Liver (tissue), 8 donors: ENCODE measurements at regions not wholly inside any gene's neighbourhood (a gene's known extent, or its start where the extent isn't known, plus 50 kb on each side); places are given as distances from the start of the nearest gene placed in this dataset.

Experiments used
- DNase-seq: peaks from one replicate; pipeline ENCODE4 v3.0.0-alpha.2; 2017; ENCODE audit warnings: low spot score
- H3K27ac ChIP-seq, 2 donors: one replicate each; pipeline ENCODE4 v1.7.0; 2013; ENCODE audit warnings: inconsistent platforms in 2 of 2, low read length in 2 of 2, control low read depth in 1 of 2, low read depth in 1 of 2, mild to moderate bottlenecking in 1 of 2
- H3K27me3 ChIP-seq, 4 donors: one replicate each; pipeline versions ENCODE4 v1.6.1 to v1.7.0; 2013; ENCODE audit warnings: low read length in 3 of 4, inconsistent platforms in 1 of 4, mild to moderate bottlenecking in 1 of 4, moderate library complexity in 1 of 4; ENCODE audit not compliant: control insufficient read depth in 4 of 4, insufficient read depth in 4 of 4
- H3K36me3 ChIP-seq, 4 donors: one replicate each; pipeline versions ENCODE4 v1.6.1 to v1.7.0; 2013; ENCODE audit warnings: low read length in 3 of 4, mild to moderate bottlenecking in 3 of 4, low read depth in 1 of 4, moderate library complexity in 1 of 4; ENCODE audit not compliant: control insufficient read depth in 4 of 4, insufficient read depth in 3 of 4
- H3K4me1 ChIP-seq, 4 donors: one replicate each; pipeline versions ENCODE4 v1.6.1 to v1.7.0; 2013; ENCODE audit warnings: low read length in 3 of 4, mild to moderate bottlenecking in 3 of 4, moderate library complexity in 1 of 4; ENCODE audit not compliant: control insufficient read depth in 4 of 4, insufficient read depth in 4 of 4
- H3K4me3 ChIP-seq, 3 donors: one replicate each; pipeline versions ENCODE4 v1.6.1 to v1.7.0; 2013; ENCODE audit warnings: low read length in 3 of 3, control low read depth in 1 of 3, low read depth in 1 of 3, mild to moderate bottlenecking in 1 of 3
- H3K9ac ChIP-seq, 2 donors: one replicate each; pipeline ENCODE4 v1.7.0; 2013; ENCODE audit warnings: low read length in 2 of 2, mild to moderate bottlenecking in 2 of 2, moderate library complexity in 2 of 2, control low read depth in 1 of 2, low read depth in 1 of 2
- H3K9me3 ChIP-seq, 4 donors: one replicate each; pipeline versions ENCODE4 v1.6.1 to v1.7.0; 2013; ENCODE audit warnings: low read length in 3 of 4; ENCODE audit not compliant: control insufficient read depth in 4 of 4
- ATF3 ChIP-seq: IDR thresholded peaks from 2 replicates; pipeline ENCODE4 v1.6.1; 2016; ENCODE audit warnings: antibody characterized with exemption
- CTCF ChIP-seq: fragments of 150-350 bp; IDR thresholded peaks from 2 replicates; pipeline ENCODE4 v1.5.1; 2017; ENCODE audit warnings: improper control_type of control experiment, low read depth, low read length; ENCODE audit not compliant: missing input control
- EGR1 ChIP-seq, 2 donors: IDR thresholded peaks; 2 replicates each; pipeline ENCODE4 v1.6.1; 2016 to 2018; ENCODE audit warnings: antibody characterized with exemption in 2 of 2, low read depth in 2 of 2
- FOXA1 ChIP-seq: IDR thresholded peaks from 2 replicates; pipeline ENCODE4 v1.6.1; 2016; ENCODE audit warnings: antibody characterized with exemption
- FOXA2 ChIP-seq: IDR thresholded peaks from 2 replicates; pipeline ENCODE4 v1.6.1; 2016; ENCODE audit warnings: antibody characterized with exemption
- GABPA ChIP-seq, 2 donors: IDR thresholded peaks in 1 of 2; conservative IDR thresholded peaks in 1 of 2; 2 replicates each; pipeline ENCODE4 v1.6.1; 2016; ENCODE audit warnings: antibody characterized with exemption in 2 of 2, mild to moderate bottlenecking in 1 of 2, moderate library complexity in 1 of 2
- HNF4A ChIP-seq, 2 donors: conservative IDR thresholded peaks; 2 replicates each; pipeline ENCODE4 v1.6.1; 2016; ENCODE audit warnings: antibody characterized with exemption in 2 of 2, mild to moderate bottlenecking in 2 of 2
- HNF4G ChIP-seq: IDR thresholded peaks from 2 replicates; pipeline ENCODE4 v1.6.1; 2016; ENCODE audit warnings: antibody characterized with exemption
- JUND ChIP-seq, 2 donors: IDR thresholded peaks; 2 replicates each; pipeline ENCODE4 v1.6.1; 2016; ENCODE audit warnings: antibody characterized with exemption in 2 of 2
- NR2F2 ChIP-seq: IDR thresholded peaks from 2 replicates; pipeline ENCODE4 v1.6.1; 2016; ENCODE audit warnings: antibody characterized with exemption
- RAD21 ChIP-seq, 2 donors: IDR thresholded peaks; 2 replicates each; pipeline ENCODE4 v1.6.1; 2016; ENCODE audit warnings: antibody characterized with exemption in 2 of 2, mild to moderate bottlenecking in 2 of 2
- RXRA ChIP-seq, 2 donors: IDR thresholded peaks; 2 replicates each; pipeline ENCODE4 v1.6.1; 2017 to 2018; ENCODE audit warnings: antibody characterized with exemption in 2 of 2, mild to moderate bottlenecking in 1 of 2
- SP1 ChIP-seq: IDR thresholded peaks from 2 replicates; pipeline ENCODE4 v1.6.1; 2018; ENCODE audit warnings: antibody characterized with exemption, mild to moderate bottlenecking
- YY1 ChIP-seq: IDR thresholded peaks from 2 replicates; pipeline ENCODE4 v1.6.1; 2016; ENCODE audit warnings: antibody characterized with exemption, mild to moderate bottlenecking
- ZBTB33 ChIP-seq: IDR thresholded peaks from 2 replicates; pipeline ENCODE4 v1.6.1; 2016; ENCODE audit warnings: antibody characterized with exemption
- WGBS: extraction: QIAGEN DNeasy Blood & Tissue Kit; methylation state at CpG from one replicate; pipeline ENCODE4 v1.1.7; 2013; 5-methylcytosine and 5-hydroxymethylcytosine counted together
- donor health status: healthy.
- donor health status: healthy.
- donor health status: healthy.
- donor health status: healthy.
- donor health status: healthy.

- TF ChIP-seq EGR1 (IDR thresholded peaks at IDR 0.05; ENCODE audit: low read depth in 2 of 2) (no peak), FOXA1 (no peak), HNF4A (conservative IDR thresholded peaks at IDR 0.05) (no peak), HNF4G (no peak), ATF3 (no peak)
Observed at GRCh38 chr12:16121953-16122352, 155.5 kb downstream of the SLC15A5 start (continued).

GRCh38 chr12:16119618-16120415 lies 157.7 kb downstream of the SLC15A5 start:
- peaks cover 0 to 1% (median 0%) of the 10 kb centered on the region in 4 donors for H3K9me3 ChIP-seq
- no peak for TF ChIP-seq SP1
- H3K4me1 ChIP-seq = peaks cover 0 to 2% (median 0%) of the 10 kb centered on the region in 4 donors
- no peaks in the 10 kb centered on the region for H3K36me3 ChIP-seq
- 69% methylated on average over 5 of the region's 5 CpGs for WGBS
- H3K27ac ChIP-seq = no peak overlapping the region
- no peaks in the 10 kb centered on the region for H3K27me3 ChIP-seq
- H3K4me3 ChIP-seq = no peak overlapping the region
- no peak for DNase-seq
- no peak overlapping the region for H3K9ac ChIP-seq

GRCh38 chr12:16118586-16118985 lies 158.9 kb downstream of the SLC15A5 start:
- TF ChIP-seq NR2F2 (no peak), EGR1 (IDR thresholded peaks at IDR 0.05; ENCODE audit: low read depth in 2 of 2) (no peak), GABPA (IDR thresholded peaks at IDR 0.05 in 1 of 2, conservative IDR thresholded peaks at IDR 0.05 in 1 of 2) (no peak), FOXA2 (no peak), CTCF (no peak), RAD21 (IDR thresholded peaks at IDR 0.05) (no peak), JUND (IDR thresholded peaks at IDR 0.05) (no peak), ATF3 (no peak), RXRA (IDR thresholded peaks at IDR 0.05) (no peak), HNF4G (no peak), YY1 (no peak), ZBTB33 (no peak)
- H3K4me1 ChIP-seq = peaks cover 0 to 2% (median 0%) of the 10 kb centered on the region in 4 donors

More at GRCh38 chr12:16118586-16118985, 158.9 kb downstream of the SLC15A5 start:
- Histone ChIP-seq H3K4me3 (no peak overlapping the region), H3K27ac (no peak overlapping the region), H3K9ac (no peak overlapping the region), H3K36me3 (no peaks in the 10 kb centered on the region), H3K27me3 (no peaks in the 10 kb centered on the region), H3K9me3 (peaks cover 0 to 1% (median 0%) of the 10 kb centered on the region in 4 donors)
- DNase-seq = no peak
